ENCODE measurements at regions not wholly inside any gene's neighbourhood (a gene's known extent, or its start where the extent isn't known, plus 50 kb on each side); places are given as distances from the start of the nearest gene placed in this dataset.
A peak's percentile ranks its signal among the peaks of the same experiment; 100 is the strongest.

DNA sequence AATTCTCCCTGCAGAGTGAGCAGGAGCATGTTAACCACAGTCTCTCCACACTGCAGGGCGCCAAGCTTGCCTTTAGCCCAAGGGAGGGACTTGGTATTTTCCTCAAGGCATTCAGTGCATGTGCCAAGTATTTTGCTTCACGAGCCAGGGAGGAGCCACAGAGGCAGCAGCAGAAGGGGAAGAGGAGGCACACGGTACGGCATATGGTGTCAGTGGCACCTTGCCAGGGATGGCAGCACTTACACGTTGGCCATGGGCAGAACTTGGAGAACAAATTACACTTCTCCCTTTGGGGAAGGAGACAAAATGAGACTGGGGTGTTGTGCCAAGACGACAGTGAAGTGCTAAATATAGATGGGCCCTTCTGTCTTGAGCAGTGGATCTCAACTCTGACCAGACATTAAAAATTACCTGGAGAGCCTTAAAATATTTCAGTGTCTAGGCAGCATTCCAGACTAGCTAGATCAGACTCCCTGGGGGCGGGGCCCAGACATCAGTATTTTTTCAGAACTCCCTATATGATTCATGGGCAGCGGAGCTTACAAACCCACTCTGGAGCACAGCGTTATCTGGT is 155.8 kb downstream of the DRD1 start:
- TF ChIP-seq POLR2A (IDR thresholded peaks at IDR 0.05) (no peak), CTCF (IDR thresholded peaks at IDR 0.05) (no peak), POLR2AphosphoS5 (IDR thresholded peaks at IDR 0.05) (no peak), EP300 (IDR thresholded peaks at IDR 0.05) (no peak)
- Histone ChIP-seq H3K27me3 (no peaks in the 10 kb centered on the region), H3K27ac (peak overlapping the region in 1 of 4 donors; percentile 11), H3K4me3 (no peak overlapping the region), H3K4me1 (peaks cover 0 to 5% (median 0%) of the 10 kb centered on the region in 4 donors), H3K36me3 (no peaks in the 10 kb centered on the region), H3K9me3 (no peaks in the 10 kb centered on the region)
- intact Hi-C loops (cut with DNase I): no loop called here
- DNase-seq: no peak
- 72 to 80% methylated on average over 9 of the region's 9 CpGs for WGBS, 2 donors

- H3K4me3 ChIP-seq: no peak overlapping the region
- H3K27me3 ChIP-seq: no peaks in the 10 kb centered on the region
- DNase-seq: no peak
- no peaks in the 10 kb centered on the region for H3K9me3 ChIP-seq
- H3K36me3 ChIP-seq: no peaks in the 10 kb centered on the region
- 92% methylated on average over 8 of the region's 8 CpGs for WGBS, 2 donors
- no peak overlapping the region for H3K27ac ChIP-seq
- intact Hi-C loops (cut with DNase I): no loop called here
- H3K4me1 ChIP-seq: peaks cover 0 to 5% (median 0%) of the 10 kb centered on the region in 4 donors
- TF ChIP-seq POLR2A (IDR thresholded peaks at IDR 0.05) (no peak), POLR2AphosphoS5 (IDR thresholded peaks at IDR 0.05) (no peak), EP300 (IDR thresholded peaks at IDR 0.05) (no peak), CTCF (IDR thresholded peaks at IDR 0.05) (no peak)
Measured at GRCh38 chr5:175286981-175287380, 157.0 kb downstream of the DRD1 start.

GRCh38 chr5:175285261-175285660 is 158.7 kb downstream of the DRD1 start:
- DNase-seq: no peak
- Histone ChIP-seq H3K27ac (no peak overlapping the region), H3K9me3 (no peaks in the 10 kb centered on the region), H3K4me1 (peaks cover 0 to 5% (median 0%) of the 10 kb centered on the region in 4 donors), H3K27me3 (no peaks in the 10 kb centered on the region), H3K4me3 (no peak overlapping the region), H3K36me3 (no peaks in the 10 kb centered on the region)
- TF ChIP-seq EP300 (IDR thresholded peaks at IDR 0.05) (no peak), POLR2AphosphoS5 (IDR thresholded peaks at IDR 0.05) (no peak), POLR2A (IDR thresholded peaks at IDR 0.05) (no peak), CTCF (IDR thresholded peaks at IDR 0.05) (no peak)
- intact Hi-C loops (cut with DNase I): no loop called here

DNA sequence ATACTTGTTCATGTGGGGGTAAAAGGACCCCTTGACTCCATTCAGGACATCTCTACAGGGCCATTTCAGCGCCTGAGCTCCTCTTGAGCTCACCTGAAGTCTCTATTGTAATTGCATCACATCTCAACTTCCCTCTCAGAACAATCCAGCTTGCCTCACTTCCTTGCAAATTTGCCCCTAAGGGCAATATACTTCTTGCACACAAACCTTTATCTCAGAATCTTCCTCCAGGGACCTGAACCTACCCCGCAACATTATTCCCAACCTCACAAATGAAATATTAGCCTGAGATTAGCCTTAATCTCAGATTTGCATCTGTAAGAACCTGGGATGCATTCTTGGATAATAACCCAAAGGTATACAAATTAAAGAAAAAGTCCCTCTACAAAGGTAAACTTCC is 159.2 kb downstream of the DRD1 start:
- intact Hi-C loops (cut with DNase I): no loop called here
- Histone ChIP-seq H3K4me1 (peaks cover 0 to 5% (median 0%) of the 10 kb centered on the region in 4 donors), H3K36me3 (no peaks in the 10 kb centered on the region), H3K9me3 (no peaks in the 10 kb centered on the region), H3K4me3 (no peak overlapping the region), H3K27ac (no peak overlapping the region), H3K27me3 (no peaks in the 10 kb centered on the region)
- no peak for TF ChIP-seq EP300 (IDR thresholded peaks at IDR 0.05)
- TF ChIP-seq CTCF (IDR thresholded peaks at IDR 0.05): no peak
- TF ChIP-seq POLR2A (IDR thresholded peaks at IDR 0.05): no peak
- TF ChIP-seq POLR2AphosphoS5 (IDR thresholded peaks at IDR 0.05): no peak
- WGBS, 2 donors: 85 to 87% methylated on average over 2 of the region's 2 CpGs
- DNase-seq: no peak

- intact Hi-C loops (cut with DNase I): no loop called here
- no peaks in the 10 kb centered on the region for H3K4me1 ChIP-seq
- 3 to 30% methylated on average over 1 of the region's 1 CpG for WGBS, 2 donors
- H3K4me3 ChIP-seq: no peak overlapping the region
- TF ChIP-seq POLR2A (IDR thresholded peaks at IDR 0.05): no peak
- TF ChIP-seq POLR2AphosphoS5 (IDR thresholded peaks at IDR 0.05): no peak
- no peaks in the 10 kb centered on the region for H3K27me3 ChIP-seq
- H3K27ac ChIP-seq: no peak overlapping the region
- no peaks in the 10 kb centered on the region for H3K36me3 ChIP-seq
- no peaks in the 10 kb centered on the region for H3K9me3 ChIP-seq
- DNase-seq: no peak
Measured at GRCh38 chr5:175282611-175283225, 161.3 kb downstream of the DRD1 start.

All from sigmoid colon (tissue), 6 donors.